NOMO-1 (cell line): ENCODE measurements at regions not wholly inside any gene's neighbourhood (a gene's known extent, or its start where the extent isn't known, plus 50 kb on each side); places are given as distances from the start of the nearest gene placed in this dataset.

Source experiments
- DNase-seq, 2 experiments: peaks; one replicate each; lab custom pipeline; 2025; ENCODE audit not compliant: unreplicated experiment in 2 of 2; lab: John Stamatoyannopoulos, UW

DNA sequence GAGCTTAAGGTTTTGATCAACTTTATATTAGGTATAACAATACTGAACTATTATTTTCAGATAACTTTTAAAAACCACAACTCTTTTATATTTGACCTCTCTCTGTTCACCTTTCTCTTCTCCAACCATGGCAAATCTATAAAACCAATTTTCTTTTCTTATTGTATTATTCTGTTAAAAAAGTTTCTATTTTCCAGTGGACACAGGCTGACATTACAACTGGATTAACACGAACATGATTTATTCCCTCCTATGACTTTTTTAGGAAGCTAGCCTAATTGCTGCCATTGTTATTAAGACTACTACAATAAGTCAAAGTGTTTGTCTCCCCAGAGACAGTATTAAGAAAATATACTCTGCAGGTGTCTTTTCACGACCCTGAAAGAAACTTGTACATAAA lies 2291.1 kb upstream of the PCDH20 start:
- no peak for DNase-seq

DNA sequence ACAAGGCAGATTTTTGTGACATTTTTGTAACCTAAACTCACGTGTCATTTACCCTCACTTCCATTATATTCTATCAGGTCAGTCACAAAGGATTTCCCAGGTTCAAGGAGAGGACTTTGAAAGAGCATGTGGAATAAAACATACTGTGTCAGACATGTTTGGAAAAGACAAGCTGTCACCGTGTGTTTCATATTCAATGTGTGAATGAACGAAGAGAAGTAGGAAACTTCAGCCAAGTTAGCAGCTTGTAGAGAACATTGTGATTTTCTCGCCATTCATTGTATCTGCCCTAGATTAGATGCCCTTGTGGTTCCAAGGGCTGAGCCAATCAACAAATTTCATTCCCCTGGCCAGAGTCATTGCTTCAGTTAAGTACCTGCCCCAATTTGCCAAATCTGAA lies 2288.9 kb upstream of the PCDH20 start:
- DNase-seq = no peak

DNA sequence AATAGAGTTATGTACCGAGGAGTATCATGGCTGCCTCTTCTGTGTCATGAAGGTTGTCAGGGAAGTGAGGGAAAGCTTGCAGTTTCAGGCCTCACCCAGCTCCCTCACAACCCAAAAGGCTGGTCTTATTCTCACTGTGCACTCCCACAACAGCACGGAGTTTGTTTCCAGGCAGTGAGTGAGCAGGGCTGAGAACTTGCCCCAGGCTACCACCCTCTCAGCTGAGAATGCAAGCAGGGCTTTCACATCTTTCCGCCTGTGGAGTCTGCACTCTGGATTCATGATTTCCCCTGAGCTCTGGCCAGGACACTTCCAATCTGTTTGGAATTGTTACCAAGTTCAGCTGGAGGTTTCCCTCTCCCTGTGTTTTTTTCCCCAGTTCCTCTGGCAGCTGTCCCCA lies 2284.7 kb upstream of the PCDH20 start:
- DNase-seq = no peak

DNA sequence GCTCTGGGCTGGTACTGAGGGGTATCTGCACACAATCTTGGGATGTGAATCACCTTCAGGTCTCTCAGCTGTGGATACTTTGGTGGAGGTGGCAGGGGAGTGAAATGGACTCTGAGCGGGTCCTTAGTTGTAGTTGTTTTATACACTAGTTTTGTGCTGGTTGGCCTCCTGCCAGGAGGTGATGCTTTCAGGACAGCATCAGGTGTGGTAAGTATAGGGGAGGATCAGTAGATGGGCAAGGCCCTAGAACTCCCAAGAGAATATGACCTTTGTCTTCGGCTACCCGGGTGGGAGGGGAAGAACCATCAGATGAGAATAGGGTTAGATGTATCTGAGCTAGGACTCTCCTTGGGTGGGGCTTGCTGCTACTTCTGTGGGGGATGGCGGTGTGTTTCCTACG lies 2284.3 kb upstream of the PCDH20 start:
- no peak for DNase-seq

DNA sequence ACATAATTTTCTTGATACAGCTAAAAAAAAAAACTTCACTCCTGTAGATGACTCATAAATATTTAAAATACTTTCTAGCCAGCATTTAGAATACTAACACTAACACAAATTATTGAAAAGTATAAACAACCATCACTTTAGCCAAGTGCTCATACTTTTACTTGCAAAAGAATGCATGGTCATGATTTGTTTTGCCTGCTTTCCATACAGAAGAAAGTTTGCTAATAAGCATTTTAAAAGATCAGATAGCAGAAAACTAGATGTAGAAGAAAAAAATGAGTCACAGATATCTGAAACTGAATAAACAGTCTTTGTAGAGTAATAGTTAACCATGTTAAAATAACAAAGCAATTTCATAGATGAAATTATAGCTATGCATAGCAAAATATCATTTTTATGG lies 2280.4 kb upstream of the PCDH20 start:
- no peak for DNase-seq

DNA sequence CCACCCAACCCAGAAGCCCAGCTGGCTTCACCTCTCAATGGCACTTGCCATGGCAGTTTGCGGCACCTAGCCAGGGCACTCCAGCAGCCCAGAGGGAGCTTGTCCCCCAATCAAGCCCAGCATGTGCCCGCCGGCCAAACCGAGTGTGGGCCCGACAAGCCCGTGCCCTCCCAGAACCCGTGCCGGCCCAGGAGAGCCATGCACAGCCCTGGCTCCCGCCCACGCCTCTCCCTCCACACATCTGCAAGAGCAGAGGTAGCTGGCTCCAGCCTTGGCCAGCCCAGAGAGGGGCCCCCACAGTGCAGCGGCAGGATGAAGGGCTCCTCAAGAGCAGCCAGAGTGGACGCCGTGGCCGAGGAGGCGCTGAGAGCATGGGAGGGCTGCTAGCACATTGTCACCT lies 2278.0 kb upstream of the PCDH20 start:
- DNase-seq = no peak

DNA sequence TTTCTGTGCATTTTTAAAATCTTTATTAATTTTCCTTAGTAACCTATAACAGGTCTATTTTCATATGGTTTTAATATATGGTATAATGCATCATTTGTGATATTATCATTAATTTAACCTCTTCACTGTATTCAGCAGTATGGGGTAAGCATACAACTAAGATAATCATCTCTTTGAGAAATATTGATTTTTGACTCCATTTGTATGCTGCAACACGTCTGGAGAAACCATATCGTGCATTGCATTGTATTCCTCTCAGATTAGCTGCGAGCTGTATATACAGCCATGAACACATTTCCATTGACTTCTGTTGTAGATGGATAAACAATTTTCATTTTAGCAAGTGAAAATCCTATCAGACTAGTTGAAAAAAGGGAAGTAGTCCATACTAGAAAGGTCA lies 2275.8 kb upstream of the PCDH20 start:
- no peak for DNase-seq

DNA sequence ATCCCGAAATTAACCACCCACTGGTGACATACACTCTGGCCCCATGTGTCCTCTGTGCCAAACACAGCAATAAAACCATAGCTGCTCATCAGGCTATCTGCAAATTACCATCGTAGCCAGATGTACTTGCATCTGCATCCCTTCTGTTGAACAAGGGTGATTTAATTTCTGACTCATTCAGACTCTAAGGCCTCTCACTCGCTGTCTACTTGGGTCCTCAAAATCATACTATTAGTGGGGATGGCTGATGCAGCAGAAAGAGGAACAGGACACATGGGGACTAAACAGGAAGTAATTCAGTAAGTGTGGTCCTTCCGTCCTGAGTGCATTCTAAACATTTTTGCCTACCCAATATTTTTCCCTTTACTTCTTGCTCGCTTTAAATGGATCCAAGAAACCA lies 2275.0 kb upstream of the PCDH20 start:
- no peak for DNase-seq

DNA sequence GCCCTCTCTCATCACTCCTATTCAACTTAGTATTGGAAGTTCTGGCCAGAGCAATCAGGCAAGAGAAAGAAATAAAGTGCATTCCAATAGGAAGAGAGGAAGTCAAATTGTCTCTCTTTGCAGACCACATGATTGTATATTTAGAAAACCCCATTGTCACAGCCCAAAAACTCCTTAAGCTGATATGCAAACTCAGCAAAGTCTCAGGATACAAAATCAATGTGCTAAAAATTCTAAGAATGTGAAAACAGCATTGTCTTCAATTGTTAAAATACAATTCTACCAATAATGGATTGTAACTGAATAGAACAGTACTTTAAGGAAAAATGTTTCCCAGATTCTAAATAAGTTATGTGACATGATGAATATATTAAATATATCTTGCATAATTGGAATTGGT lies 2269.2 kb upstream of the PCDH20 start:
- DNase-seq = no peak

DNA sequence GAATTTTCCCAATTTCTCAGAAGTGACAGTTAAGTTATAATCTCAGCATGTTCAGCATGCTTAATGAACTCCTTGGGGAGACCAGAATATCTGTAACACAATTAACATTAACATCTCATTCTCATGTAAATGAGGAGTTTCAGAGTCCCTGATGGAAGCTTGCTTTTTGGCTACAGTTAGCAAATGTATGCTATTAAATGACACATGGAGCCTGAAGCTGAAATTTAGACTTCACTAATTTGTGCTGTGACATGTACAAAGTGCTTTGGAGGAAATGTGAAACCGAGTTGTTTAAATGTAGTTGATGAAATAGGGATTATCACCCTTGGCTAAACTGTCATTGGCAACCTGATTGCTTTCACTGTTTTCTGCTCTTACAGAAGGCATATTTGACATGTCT lies 2265.1 kb upstream of the PCDH20 start:
- DNase-seq = no peak

DNA sequence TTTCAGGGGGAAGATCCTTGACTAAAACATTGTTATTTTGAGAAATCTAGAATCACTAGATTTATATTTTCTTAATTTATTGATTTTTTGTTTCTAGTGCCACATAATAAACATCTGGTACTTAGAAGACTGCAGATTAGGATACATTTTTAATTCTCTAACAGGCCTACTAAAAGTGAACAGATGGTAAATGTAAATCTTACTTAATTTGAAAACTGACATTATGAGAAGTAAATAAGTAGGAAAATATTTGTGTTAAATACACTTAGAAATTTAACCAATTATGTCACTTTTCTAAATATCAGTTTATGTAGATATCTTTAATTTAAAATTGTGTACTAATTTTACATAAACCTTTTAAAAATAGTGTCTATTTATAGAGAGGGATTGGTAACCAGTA lies 2255.6 kb upstream of the PCDH20 start:
- no peak for DNase-seq

DNA sequence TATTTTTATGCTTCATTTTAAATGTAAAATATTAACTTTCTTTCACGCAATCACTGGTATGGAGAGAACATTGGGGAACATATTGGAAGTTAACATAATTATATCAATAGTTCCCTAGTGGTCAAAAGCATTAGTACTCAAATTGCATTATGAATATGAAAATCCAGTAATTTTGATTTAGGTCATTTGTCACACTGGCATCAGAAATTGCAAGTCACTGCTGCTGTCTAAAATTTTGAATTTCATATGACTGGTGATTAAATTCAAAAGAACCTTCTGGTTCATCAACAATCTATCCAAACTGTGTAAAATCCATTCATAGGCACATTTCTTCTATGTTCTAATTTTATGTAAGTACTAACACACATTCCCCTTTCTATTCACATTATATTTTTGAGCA lies 2235.7 kb upstream of the PCDH20 start:
- DNase-seq = no peak

DNA sequence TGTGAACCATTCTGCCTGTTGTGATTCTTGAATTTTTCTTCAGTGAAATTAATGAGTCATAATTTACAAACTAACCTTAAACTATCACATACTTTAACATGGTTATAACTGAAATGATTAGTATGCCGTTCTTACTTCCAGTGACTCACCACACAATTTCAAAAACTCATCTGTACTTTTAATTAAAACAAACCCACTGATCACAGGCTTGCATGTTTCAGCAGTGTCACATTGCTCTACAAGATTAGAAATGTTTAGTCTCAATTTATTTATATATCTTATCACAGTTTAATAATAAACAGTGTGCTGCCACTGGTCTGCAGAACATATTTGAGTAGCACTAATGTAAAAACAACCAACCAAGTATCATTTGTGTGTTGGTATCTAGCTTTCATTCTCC lies 2227.9 kb upstream of the PCDH20 start:
- DNase-seq = no peak

DNA sequence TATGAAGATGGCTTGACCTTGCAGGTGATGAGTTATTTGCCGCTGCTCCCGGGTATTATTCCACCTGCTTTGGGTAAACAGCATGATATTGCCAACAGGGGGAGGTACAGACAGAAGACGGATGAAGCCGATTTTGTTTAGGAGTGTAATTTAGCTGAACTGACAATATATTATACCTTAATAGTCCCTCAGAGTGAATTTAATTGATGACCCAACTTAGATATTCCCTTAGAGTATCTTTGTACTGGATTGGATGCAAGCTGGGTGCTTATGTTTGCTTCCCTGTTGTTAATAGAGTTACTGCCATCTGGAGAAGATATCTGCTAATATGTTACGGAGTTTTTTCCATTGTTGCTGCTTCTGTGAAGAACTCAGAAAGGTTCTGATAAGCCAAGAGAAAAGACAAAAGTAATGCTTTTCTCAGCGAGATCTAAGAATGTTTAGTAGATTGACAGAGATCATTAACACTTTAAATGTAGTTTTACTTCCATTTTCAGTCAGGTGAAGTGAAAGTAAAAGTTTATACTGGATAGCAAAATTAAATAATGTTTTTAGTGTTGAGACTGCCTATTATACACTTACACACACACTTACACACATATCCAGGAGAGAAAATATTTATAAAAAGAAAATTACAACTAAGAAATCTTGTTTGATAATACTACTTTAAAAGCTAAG lies 2220.8 kb upstream of the PCDH20 start:
- DNase-seq = no peak

DNA sequence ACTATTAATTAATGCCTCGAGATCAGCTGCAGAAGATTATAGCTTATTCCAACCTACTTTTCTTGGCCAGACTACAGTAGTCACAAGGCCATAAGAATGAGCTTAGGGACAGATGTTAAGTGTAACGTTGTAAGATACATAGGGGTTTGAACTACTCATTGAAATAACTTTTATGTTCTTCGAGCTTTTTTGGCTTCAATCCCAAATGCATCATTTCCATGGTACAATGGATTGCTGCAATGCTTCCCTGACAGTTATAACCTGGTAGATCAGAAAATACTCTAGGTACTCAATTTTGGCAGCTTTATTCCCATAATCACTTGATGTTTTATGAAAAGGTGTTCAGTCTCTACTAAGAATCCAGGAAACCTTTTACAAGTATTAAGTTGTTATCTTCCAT lies 2216.7 kb upstream of the PCDH20 start:
- DNase-seq = no peak

DNA sequence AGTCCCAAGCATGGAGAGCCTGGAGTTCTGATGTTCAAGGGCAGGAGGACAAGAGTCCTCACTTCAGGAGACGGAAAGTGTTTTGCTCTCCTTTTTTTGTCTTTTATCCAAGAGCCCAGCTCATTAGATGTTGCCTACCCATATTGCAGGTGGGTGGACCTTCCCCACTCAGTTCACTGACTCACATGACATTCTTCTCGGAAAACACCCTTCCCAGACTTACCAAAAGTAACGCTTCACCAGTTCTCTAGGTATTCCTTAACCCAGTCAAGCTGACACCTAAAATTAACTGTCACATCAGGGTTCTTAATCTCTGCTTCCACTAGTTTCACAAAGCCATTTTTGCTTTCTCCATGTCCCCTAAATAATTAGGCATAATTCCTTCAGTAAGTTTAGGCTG lies 2215.4 kb upstream of the PCDH20 start:
- DNase-seq = no peak

DNA sequence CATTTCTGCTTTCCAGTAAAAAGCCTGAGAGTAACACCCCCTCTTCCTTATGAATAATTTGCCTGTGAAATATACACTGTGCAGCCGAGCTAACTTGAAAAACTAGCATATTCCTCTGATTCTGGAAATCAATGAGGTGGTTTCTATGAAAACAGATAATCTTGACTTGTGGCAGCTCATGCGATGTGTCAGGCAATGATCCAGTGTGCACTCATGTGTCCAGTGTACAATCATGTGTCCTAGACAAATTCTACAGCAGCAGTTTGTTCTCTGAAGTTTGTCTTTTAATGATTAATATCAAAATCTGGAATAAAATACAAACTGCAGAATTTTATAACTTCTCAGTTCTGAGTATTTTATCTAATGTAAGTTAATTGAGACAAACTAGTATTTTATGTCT lies 2213.9 kb upstream of the PCDH20 start:
- DNase-seq = no peak

DNA sequence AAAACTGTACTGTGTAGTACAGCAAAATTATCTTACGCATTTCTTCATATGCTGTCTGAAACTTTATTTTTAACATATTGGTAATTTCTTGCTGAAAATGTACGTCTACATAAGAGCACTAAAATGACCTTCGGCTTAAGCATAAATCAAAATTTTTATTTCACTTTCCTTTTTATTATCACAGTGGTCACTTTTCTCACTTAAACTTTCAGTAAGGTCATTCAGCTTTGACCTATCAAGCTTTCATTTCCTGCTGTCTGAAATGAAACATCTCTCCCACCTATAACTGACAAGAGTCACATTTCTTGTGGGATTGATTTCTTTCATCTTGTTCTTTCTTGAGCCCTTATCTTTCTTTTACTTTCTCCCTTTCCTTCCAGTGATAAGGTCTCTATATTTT lies 2212.7 kb upstream of the PCDH20 start:
- no peak for DNase-seq

DNA sequence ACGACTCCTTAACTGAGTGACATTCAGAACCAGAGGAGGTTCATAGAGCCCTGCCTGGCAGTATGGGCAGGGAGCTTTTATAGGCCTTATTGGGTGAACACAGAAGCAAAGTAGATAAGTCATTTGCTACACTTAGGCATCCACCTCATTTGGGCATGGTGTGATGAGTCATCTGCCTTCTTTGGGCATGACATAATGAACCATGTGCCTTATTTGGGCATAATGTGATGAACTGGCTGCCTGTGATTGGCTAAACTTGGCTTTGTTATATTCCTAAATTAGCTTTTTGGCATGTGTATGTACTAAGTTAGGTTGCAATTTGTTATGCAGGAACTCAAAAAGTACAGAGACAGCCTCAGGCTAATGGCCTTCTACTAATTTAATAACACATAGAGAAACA lies 2210.2 kb upstream of the PCDH20 start:
- DNase-seq = no peak

DNA sequence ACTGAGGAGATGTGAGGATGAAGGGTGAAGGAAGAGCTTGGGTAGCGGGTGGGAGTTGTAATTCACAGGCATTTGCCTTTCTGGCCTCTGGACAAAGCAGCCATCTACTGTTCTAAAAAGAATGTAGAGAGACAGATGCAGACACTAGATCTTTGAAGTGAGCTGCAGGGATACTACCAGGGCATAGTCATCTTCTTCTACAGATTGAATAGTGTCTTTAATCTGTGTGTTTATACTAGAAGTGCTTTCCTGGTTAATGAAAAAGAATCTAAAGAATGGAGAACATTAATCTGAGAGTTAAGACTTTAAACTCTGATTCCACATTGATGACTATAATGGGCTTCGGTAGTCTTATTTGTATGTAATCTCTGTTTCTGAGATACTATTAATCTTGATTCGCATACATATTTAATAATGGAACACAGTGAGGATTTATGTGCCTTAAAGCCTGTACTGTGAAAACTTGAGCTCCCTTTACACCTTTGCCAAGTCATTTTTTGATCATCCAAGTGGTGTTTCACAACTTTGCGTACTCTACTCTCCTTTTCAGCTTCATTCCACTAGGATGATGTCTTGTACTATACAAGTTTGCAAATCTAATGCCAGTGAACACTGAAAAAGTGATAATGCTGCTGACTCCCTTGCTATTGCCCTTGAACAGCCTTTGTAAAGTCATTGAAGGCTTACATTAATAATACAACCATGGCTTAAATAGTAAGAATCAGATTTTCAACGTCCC lies 2199.4 kb upstream of the PCDH20 start:
- DNase-seq = no peak

DNA sequence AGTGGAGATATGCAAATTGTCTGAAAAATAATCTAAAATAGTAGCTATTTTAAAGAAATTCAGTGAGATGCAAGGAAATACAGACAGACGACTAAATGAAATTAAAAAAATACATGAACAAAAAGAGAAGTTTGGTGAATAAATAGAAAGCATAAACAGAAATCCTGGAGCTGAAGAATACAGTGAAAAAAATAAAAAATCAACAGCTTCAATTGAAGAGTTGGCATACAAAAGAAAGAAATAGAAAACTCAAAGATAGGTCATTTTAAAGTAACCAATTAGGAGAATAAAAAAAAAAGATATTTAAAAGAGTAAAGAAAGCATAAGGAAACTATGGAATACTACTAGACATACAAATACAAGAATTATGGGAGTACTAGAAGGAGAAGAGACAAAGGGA lies 2191.5 kb upstream of the PCDH20 start:
- DNase-seq = no peak

DNA sequence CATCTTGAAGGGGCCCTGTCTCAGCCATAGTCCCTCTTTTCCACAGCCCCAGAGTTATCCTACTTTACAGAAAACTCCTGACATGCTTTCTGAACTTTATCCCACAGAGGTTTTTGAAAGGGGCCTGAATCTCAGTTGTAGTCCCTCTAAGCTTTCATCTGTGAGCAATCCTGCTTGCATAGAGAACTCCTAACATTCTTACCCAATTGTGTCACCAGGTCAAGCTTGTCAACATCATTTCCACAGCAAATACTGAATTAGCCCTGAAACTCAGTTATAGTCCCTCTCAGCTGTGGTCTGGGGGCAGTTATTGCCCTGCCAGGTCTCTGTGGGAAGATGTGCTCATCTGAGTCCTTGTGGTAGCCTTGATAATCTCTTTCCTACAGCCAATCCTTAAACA lies 2190.3 kb upstream of the PCDH20 start:
- no peak for DNase-seq

DNA sequence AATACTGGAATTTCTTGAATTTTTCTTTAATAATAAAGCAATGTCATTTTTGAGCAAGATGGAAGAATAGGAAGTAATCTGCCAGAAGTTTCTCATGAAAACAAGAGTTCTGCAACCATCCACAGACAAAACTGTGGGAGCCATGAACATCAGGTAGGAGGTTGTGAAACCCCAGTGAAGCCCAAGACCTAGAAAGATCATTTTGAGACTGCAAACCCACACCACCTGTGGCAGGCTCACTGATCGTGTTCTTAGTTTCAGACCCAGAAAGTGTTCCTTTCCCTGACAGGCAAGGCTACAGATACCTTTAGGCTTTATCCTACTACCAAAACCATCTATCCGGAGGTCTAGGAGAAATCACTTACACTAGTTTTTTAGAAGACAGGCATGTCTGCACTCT lies 2189.8 kb upstream of the PCDH20 start:
- no peak for DNase-seq
